Spinal cord (tissue), 9 donors: ENCODE measurements at regions not wholly inside any gene's neighbourhood (a gene's known extent, or its start where the extent isn't known, plus 50 kb on each side); places are given as distances from the start of the nearest gene placed in this dataset.

Experiments used
- DNase-seq, 6 donors: peaks; one replicate each; pipeline versions ENCODE4 v3.0.0 to v3.0.0-alpha.2; 2013 to 2015; ENCODE audit warnings: low spot score in 6 of 6, low read depth in 4 of 6
- H3K27ac ChIP-seq: one replicate; pipeline ENCODE4 v1.5.1; 2013; ENCODE audit warnings: low read depth, low read length, control low read depth
- H3K27me3 ChIP-seq: one replicate; pipeline ENCODE4 v1.6.1; 2013; ENCODE audit warnings: low read length; ENCODE audit not compliant: control insufficient read depth, insufficient read depth
- H3K36me3 ChIP-seq: one replicate; pipeline ENCODE4 v1.6.1; 2013; ENCODE audit warnings: low read length; ENCODE audit not compliant: control insufficient read depth, insufficient read depth
- H3K4me1 ChIP-seq: one replicate; pipeline ENCODE4 v1.6.1; 2013; ENCODE audit warnings: low read length; ENCODE audit not compliant: control insufficient read depth, insufficient read depth
- H3K4me3 ChIP-seq: one replicate; pipeline ENCODE4 v1.5.1; 2013; ENCODE audit warnings: low read depth, low read length, control low read depth
- H3K9me3 ChIP-seq: one replicate; pipeline ENCODE4 v1.6.1; 2013; ENCODE audit warnings: low read length; ENCODE audit not compliant: control insufficient read depth, insufficient read depth
- WGBS: methylation state at CpG from one replicate; pipeline ENCODE4 v1.1.5; 2013; ENCODE audit warnings: missing lambda C conversion rate; ENCODE audit not compliant: insufficient coverage; 5-methylcytosine and 5-hydroxymethylcytosine counted together
- donor health status: healthy.

DNA sequence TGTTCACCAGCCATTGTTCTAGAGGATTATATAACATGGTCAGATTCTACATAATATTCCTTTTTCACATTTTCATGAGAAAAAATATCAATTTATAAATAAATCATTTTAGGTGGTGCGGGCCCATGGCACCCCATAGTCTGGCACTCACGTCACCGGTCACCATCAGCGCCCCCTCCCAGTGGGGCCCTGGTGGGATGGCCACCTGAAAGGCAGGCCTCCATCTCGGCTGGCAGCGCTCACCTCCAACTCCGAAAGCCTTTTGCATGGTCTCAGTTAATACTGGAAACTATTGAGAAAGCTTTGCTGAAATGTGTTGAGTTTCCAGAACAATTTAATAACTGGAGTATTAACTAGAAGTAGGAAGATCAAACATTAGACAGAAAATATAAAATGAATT is 141.4 kb upstream of the SALL3 start:
- no peaks in the 10 kb centered on the region for H3K9me3 ChIP-seq
- no peak for DNase-seq
- H3K27ac ChIP-seq = no peak overlapping the region
- no peaks in the 10 kb centered on the region for H3K36me3 ChIP-seq
- H3K4me1 ChIP-seq = no peaks in the 10 kb centered on the region
- no peaks in the 10 kb centered on the region for H3K27me3 ChIP-seq
- H3K4me3 ChIP-seq = no peak overlapping the region
- no CpG with 5 or more reads among the region's 7 CpGs for WGBS

DNA sequence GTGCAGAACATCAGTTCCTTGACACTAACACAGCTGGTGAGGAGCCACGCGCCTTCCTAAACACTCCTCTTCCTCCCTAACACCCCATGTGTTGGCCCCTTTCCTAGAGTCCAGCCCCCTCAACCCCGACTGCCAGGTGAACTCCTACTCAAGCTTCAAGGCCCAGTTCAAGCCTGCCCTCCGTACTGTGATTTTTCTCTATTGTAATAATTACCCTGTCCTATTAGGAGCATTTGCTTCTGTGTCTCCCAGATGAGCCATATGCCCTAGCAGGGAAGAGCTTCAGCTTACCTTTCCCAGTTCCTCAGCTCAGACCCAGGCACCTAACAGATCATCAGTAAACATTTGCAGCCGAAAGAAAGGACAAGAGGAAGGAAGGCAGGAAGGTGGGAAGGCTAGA is 130.6 kb upstream of the SALL3 start:
- no peak for DNase-seq
- Histone ChIP-seq H3K4me3 (no peak overlapping the region), H3K9me3 (peaks cover 10% of the 10 kb centered on the region), H3K27me3 (no peaks in the 10 kb centered on the region), H3K4me1 (no peaks in the 10 kb centered on the region), H3K36me3 (no peaks in the 10 kb centered on the region), H3K27ac (no peak overlapping the region)
- 90% methylated on average over 3 of the region's 5 CpGs for WGBS

DNA sequence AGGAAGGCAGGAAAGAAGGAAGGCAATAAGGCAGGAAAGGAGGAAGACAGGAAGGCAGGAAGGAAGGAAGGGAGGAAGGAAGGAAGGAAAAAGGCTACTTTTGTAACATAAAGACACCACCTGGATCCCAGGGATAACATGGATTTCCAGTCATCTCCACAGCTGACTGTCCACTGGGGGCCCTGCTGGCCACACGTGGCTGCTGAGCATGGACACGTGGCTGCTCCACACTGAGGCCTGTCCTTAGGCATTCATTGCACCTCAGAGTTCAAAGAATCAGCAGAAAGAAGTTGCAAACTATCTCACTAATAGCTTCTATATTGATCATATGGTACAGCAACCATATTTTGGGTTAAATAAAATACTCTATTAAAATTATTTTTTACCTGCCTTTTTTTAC is 130.2 kb upstream of the SALL3 start:
- DNase-seq = no peak
- 80% methylated on average over 2 of the region's 2 CpGs for WGBS
- H3K36me3 ChIP-seq = no peaks in the 10 kb centered on the region
- H3K27me3 ChIP-seq = no peaks in the 10 kb centered on the region
- H3K27ac ChIP-seq = no peak overlapping the region
- H3K4me1 ChIP-seq = no peaks in the 10 kb centered on the region
- H3K9me3 ChIP-seq = peaks cover 8% of the 10 kb centered on the region
- H3K4me3 ChIP-seq = no peak overlapping the region

DNA sequence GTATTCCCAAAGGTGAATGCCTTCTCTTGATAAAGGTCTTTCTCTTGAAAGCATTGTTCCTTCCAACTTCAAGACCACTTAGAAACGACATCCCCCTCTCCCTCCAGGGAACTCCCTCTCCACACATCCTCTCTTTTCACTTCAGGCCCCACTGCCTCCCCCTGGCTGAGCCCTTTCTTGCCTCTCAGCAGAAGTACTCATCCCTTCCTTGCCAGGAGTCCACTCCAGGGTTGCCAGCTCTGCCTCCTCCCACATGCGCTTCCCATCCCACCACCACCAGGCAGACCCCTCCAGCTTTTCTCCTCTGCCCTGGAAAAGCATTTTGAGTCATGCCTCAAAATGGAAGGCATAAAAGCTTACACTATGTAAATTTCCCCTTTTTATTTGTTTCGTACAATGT is 126.3 kb upstream of the SALL3 start:
- Histone ChIP-seq H3K36me3 (no peaks in the 10 kb centered on the region), H3K9me3 (peaks cover 3% of the 10 kb centered on the region), H3K27me3 (peaks cover 2% of the 10 kb centered on the region), H3K4me1 (peaks cover 16% of the 10 kb centered on the region), H3K27ac (no peak overlapping the region), H3K4me3 (no peak overlapping the region)
- 81% methylated on average over 3 of the region's 3 CpGs for WGBS
- no peak for DNase-seq

DNA sequence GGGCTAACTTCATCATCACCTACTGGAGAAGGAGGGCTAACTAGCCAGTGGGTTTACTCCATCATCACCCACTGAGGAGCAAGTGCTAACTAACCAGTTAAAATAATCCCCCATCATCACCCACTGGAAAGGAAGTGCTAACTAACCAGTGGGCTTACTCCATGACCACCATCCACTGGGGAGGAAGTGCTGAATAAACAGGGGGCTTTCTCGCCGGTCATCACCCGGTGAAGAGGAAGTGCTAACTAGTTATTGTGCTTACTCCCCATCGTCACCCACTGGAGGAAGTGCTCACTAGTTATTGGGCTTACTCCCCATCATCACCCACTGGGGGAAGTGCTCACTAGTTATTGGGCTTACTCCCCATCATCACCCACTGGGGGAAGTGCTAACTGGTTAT is 124.4 kb upstream of the SALL3 start:
- WGBS = no CpG with 5 or more reads among the region's 4 CpGs
- H3K27me3 ChIP-seq = peaks cover 2% of the 10 kb centered on the region
- DNase-seq = no peak
- H3K9me3 ChIP-seq = peaks cover 3% of the 10 kb centered on the region
- peaks cover 23% of the 10 kb centered on the region for H3K4me1 ChIP-seq
- H3K36me3 ChIP-seq = no peaks in the 10 kb centered on the region
- H3K4me3 ChIP-seq = no peak overlapping the region
- no peak overlapping the region for H3K27ac ChIP-seq

DNA sequence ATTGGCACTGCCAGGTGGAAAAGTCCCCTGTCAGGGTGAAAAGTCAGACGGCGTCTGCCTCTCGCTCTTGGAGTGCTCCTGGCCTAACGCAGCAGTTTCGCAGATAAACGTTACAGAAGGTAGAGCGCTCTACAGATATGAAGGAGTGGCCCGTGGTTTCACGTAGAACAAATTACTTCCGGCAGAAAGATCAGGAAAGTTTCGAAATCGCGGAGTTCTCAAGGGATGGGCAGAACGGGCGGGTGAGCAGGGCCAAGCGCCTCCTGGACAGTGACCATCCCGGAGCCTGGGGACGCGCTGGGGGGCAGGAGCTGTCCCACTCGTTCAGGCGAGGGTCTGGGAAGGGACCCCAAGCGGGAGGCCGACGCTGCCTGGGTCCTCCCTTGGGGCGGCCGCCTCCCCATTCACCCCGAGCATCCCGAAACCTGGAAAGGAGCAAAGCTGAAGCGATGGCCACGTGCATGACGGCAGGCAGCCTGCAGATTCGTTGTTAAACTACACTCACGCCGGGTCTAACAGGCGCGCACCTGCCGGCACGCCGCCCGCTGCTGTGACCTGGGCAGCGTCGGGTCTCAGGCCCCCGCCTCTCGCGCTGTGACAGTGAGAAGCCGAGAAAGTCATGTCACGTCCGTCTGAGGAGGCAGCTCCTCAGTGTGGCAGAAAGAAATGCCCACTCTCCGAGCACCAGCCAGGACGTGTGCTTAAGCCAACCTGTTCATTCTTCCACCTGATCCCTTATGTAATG is 122.9 kb upstream of the SALL3 start:
- WGBS = 91% methylated on average over 50 of the region's 50 CpGs
- Histone ChIP-seq H3K27ac (no peak overlapping the region), H3K27me3 (peaks cover 2% of the 10 kb centered on the region), H3K4me1 (peaks cover 24% of the 10 kb centered on the region), H3K9me3 (peaks cover 2% of the 10 kb centered on the region), H3K36me3 (no peaks in the 10 kb centered on the region), H3K4me3 (no peak overlapping the region)
- peak in 1 of 6 donors; percentile 3 for DNase-seq

DNA sequence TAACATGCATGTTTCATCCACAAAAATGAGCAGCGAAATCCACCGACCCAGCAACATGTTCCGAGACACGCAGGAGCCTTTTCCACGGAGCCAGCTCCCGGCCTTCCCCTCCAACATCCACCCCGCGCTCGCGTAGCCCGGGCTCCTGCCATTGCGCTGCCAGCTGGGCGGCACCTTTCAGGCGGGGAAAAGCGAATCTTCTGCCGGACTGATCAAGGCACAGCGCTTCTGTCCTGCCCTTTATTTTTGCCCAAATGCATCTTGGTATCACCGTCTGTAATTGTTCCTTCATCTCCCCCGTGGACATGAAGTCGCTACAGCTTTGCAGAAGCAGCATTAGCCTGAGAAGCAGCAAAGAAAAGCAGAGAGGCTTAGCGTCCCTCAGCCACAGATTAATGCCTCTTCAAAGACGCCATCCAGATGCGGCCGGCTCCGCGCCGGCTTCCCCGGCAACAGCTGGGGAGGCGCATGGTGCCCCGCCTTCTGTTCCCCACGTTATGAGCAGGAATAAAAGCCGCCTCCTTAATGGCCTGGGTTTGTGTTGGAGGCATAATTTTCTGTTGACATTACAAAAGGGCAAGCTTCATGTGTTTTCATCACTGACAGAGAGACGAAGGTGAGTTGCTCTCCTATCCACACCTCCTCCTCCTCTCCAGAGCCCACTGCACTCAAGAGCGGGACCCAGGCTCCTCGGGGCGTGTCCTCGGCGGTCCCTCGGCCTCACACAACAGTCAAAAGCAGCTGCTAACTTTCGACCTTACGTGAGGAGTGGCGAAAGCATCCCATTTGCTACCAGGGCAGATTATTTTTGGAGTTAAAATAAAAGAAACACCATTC is 122.1 kb upstream of the SALL3 start:
- no peak overlapping the region for H3K4me3 ChIP-seq
- H3K36me3 ChIP-seq = no peaks in the 10 kb centered on the region
- H3K9me3 ChIP-seq = no peaks in the 10 kb centered on the region
- H3K4me1 ChIP-seq = peaks cover 24% of the 10 kb centered on the region
- WGBS = 60% methylated on average over 23 of the region's 42 CpGs
- H3K27ac ChIP-seq = no peak overlapping the region
- peaks cover 2% of the 10 kb centered on the region for H3K27me3 ChIP-seq
- DNase-seq = peak in 2 of 6 donors; percentile 44 to 73

DNA sequence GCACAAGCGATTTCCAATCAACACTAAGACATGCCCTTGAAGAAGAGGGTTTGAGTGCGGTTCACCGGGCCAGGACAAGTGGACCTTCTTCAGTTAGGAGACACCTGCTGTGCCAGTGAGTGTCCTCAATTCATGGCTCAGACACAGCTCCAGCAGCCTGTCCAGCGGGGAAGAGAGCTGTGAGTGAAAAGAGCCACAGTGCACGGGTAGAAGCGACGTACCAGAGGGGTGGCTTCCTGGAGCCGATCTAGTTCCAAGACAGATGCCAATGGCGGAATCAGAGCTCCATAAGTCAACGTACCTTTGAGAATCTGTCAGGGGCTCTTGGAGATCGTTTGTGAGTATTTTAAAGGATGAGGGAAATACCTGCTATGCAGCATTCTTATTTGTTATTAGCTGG is 119.9 kb upstream of the SALL3 start:
- DNase-seq = no peak
- Histone ChIP-seq H3K4me1 (peaks cover 24% of the 10 kb centered on the region), H3K9me3 (peaks cover 1% of the 10 kb centered on the region), H3K4me3 (no peak overlapping the region), H3K36me3 (no peaks in the 10 kb centered on the region), H3K27me3 (peaks cover 2% of the 10 kb centered on the region), H3K27ac (no peak overlapping the region)
- 70% methylated on average over 10 of the region's 11 CpGs for WGBS

DNA sequence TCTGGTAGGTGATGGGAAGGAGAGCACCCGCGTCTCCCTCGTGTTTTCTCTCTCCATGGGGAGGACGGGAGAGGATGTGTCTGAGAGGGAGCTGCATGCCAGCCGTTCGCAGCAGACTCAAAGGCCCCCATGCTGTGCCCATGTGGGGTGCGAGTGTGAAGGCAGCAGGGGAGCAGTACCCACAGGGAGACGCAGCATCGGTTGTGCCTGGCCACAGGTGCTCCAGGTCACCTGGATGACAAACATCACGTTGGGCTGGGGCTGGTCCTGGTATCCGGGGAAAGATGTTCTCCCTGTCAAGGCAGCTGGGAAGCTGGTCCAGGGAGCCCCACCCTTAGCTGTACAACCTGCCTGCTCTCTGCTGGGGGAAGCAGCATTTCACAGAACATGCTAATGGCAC is 119.5 kb upstream of the SALL3 start:
- Histone ChIP-seq H3K4me1 (peaks cover 24% of the 10 kb centered on the region), H3K27ac (no peak overlapping the region), H3K27me3 (peaks cover 2% of the 10 kb centered on the region), H3K4me3 (no peak overlapping the region), H3K36me3 (no peaks in the 10 kb centered on the region), H3K9me3 (peaks cover 1% of the 10 kb centered on the region)
- WGBS = 81% methylated on average over 11 of the region's 11 CpGs
- DNase-seq = no peak

DNA sequence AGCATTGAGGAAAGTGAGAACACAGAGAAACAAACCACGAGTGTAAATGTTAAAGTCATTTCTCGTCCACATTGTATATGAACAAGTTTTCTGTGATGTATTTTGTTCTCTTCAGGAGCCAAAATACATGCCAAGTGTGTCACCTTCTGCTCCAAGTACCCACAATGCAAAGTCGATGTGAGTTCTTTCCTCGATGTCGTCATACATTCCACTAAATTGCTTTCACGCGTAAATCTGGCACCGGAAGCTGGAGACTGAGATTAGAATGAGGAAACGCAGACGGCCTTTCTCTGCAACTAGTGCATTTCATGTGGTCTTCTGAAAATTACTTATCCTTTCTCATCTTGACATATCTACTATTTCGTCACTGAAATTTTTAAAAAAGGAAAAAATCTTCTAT is 118.5 kb upstream of the SALL3 start:
- no peak overlapping the region for H3K27ac ChIP-seq
- H3K4me3 ChIP-seq = no peak overlapping the region
- no peaks in the 10 kb centered on the region for H3K36me3 ChIP-seq
- peaks cover 24% of the 10 kb centered on the region for H3K4me1 ChIP-seq
- peak in 2 of 6 donors; percentile 35 to 44 for DNase-seq
- H3K9me3 ChIP-seq = peaks cover 1% of the 10 kb centered on the region
- peaks cover 2% of the 10 kb centered on the region for H3K27me3 ChIP-seq
- WGBS = 53% methylated on average over 4 of the region's 11 CpGs
